ENCODE measurements at regions not wholly inside any gene's neighbourhood (a gene's known extent, or its start where the extent isn't known, plus 50 kb on each side); places are given as distances from the start of the nearest gene placed in this dataset.
"Not testable (repeated sequence)": the region's sequence is repeated elsewhere in the genome, so short reads cannot be mapped to it uniquely, and the experiment has no call there.

GRCh38 chr14:30410986-30411385 lies 148.0 kb upstream of the G2E3 start:
- no peak overlapping the region for H3K4me3 Mint-ChIP-seq (ENCODE audit: unreplicated experiment)
- peaks cover 6% of the 10 kb centered on the region for H3K36me3 Mint-ChIP-seq (ENCODE audit: insufficient read depth, unreplicated experiment)
- POLR2A ChIA-PET: no interaction called here
- peaks cover 34% of the 10 kb centered on the region for H3K27me3 Mint-ChIP-seq (ENCODE audit: insufficient read depth, unreplicated experiment)
- no peak for TF ChIP-seq CTCF (IDR thresholded peaks at IDR 0.05; ENCODE audit: unreplicated experiment)
- H3K27ac Mint-ChIP-seq (ENCODE audit: low read depth, unreplicated experiment): no peak overlapping the region
- BruUV-seq (replicated peaks): no TSS peak
- CTCF ChIA-PET: interaction anchor here (1.1 kb wide), 1 partner anchor 35 kb away, joined by 4 read pairs; no protein-coding TSS in a partner anchor
- H3K9me3 Mint-ChIP-seq (ENCODE audit: unreplicated experiment): peaks cover 6% of the 10 kb centered on the region
- no peaks in the 10 kb centered on the region for H3K4me1 Mint-ChIP-seq (ENCODE audit: insufficient read depth, unreplicated experiment)
- intact Hi-C loops (cut with micrococcal nuclease): no loop called here
- no peak for DNase-seq (ENCODE audit: unreplicated experiment)

GRCh38 chr14:30413184-30413583 lies 145.8 kb upstream of the G2E3 start:
- H3K9me3 Mint-ChIP-seq (ENCODE audit: unreplicated experiment); H3K4me3 Mint-ChIP-seq (ENCODE audit: unreplicated experiment); H3K27ac Mint-ChIP-seq (ENCODE audit: low read depth, unreplicated experiment); H3K36me3 Mint-ChIP-seq (ENCODE audit: insufficient read depth, unreplicated experiment); BruUV-seq (replicated peaks); POLR2A ChIA-PET; intact Hi-C loops (cut with micrococcal nuclease); DNase-seq (ENCODE audit: unreplicated experiment); H3K4me1 Mint-ChIP-seq (ENCODE audit: insufficient read depth, unreplicated experiment): not testable (repeated sequence)
- H3K27me3 Mint-ChIP-seq (ENCODE audit: insufficient read depth, unreplicated experiment): peaks cover 14% of the 10 kb centered on the region
- CTCF ChIA-PET: interaction anchor here (0.6 to 0.9 kb wide), 3 partner anchors 8 to 129 kb away, joined by 3 to 6 read pairs (median 5); no protein-coding TSS in a partner anchor

GRCh38 chr14:30417121-30417520 lies 141.8 kb upstream of the G2E3 start:
- Mint-ChIP-seq H3K4me1 (ENCODE audit: insufficient read depth, unreplicated experiment) (no peaks in the 10 kb centered on the region), H3K4me3 (ENCODE audit: unreplicated experiment) (no peak overlapping the region), H3K9me3 (ENCODE audit: unreplicated experiment) (peaks cover 6% of the 10 kb centered on the region), H3K27me3 (ENCODE audit: insufficient read depth, unreplicated experiment) (peaks cover 14% of the 10 kb centered on the region), H3K36me3 (ENCODE audit: insufficient read depth, unreplicated experiment) (no peaks in the 10 kb centered on the region), H3K27ac (ENCODE audit: low read depth, unreplicated experiment) (no peak overlapping the region)
- no peak for TF ChIP-seq CTCF (IDR thresholded peaks at IDR 0.05; ENCODE audit: unreplicated experiment)
- ChIA-PET POLR2A (interaction anchor here (0.6 kb wide), 2 partner anchors 16 to 160 kb away, joined by 3 to 4 read pairs; no protein-coding TSS in a partner anchor), CTCF (no interaction called here)
- intact Hi-C loops (cut with micrococcal nuclease): no loop called here
- BruUV-seq (replicated peaks): no TSS peak
- DNase-seq (ENCODE audit: unreplicated experiment): peak; percentile 31

- H3K27me3 Mint-ChIP-seq (ENCODE audit: insufficient read depth, unreplicated experiment): peaks cover 14% of the 10 kb centered on the region
- CTCF ChIA-PET: no interaction called here
- no peaks in the 10 kb centered on the region for H3K36me3 Mint-ChIP-seq (ENCODE audit: insufficient read depth, unreplicated experiment)
- intact Hi-C loops (cut with micrococcal nuclease): no loop called here
- POLR2A ChIA-PET: no interaction called here
- no TSS peak for BruUV-seq (replicated peaks)
- no peak overlapping the region for H3K4me3 Mint-ChIP-seq (ENCODE audit: unreplicated experiment)
- H3K9me3 Mint-ChIP-seq (ENCODE audit: unreplicated experiment): peaks cover 3% of the 10 kb centered on the region
- no peak overlapping the region for H3K27ac Mint-ChIP-seq (ENCODE audit: low read depth, unreplicated experiment)
- no peak for TF ChIP-seq CTCF (IDR thresholded peaks at IDR 0.05; ENCODE audit: unreplicated experiment)
- no peaks in the 10 kb centered on the region for H3K4me1 Mint-ChIP-seq (ENCODE audit: insufficient read depth, unreplicated experiment)
- no peak for DNase-seq (ENCODE audit: unreplicated experiment)
These were observed 141.0 kb upstream of the G2E3 start for GRCh38 chr14:30417999-30418398.

- no peak for DNase-seq (ENCODE audit: unreplicated experiment)
- Mint-ChIP-seq H3K4me1 (ENCODE audit: insufficient read depth, unreplicated experiment) (no peaks in the 10 kb centered on the region), H3K4me3 (ENCODE audit: unreplicated experiment) (no peak overlapping the region), H3K9me3 (ENCODE audit: unreplicated experiment) (no peaks in the 10 kb centered on the region), H3K27ac (ENCODE audit: low read depth, unreplicated experiment) (no peak overlapping the region), H3K36me3 (ENCODE audit: insufficient read depth, unreplicated experiment) (no peaks in the 10 kb centered on the region), H3K27me3 (ENCODE audit: insufficient read depth, unreplicated experiment) (peaks cover 24% of the 10 kb centered on the region)
- POLR2A ChIA-PET: no interaction called here
- CTCF ChIA-PET: no interaction called here
- BruUV-seq (replicated peaks): no TSS peak
- intact Hi-C loops (cut with micrococcal nuclease): no loop called here
- TF ChIP-seq CTCF (IDR thresholded peaks at IDR 0.05; ENCODE audit: unreplicated experiment): no peak
These were observed 139.9 kb upstream of the G2E3 start for GRCh38 chr14:30419037-30419436.
